ENCODE measurements at regions not wholly inside any gene's neighbourhood (a gene's known extent, or its start where the extent isn't known, plus 50 kb on each side); places are given as distances from the start of the nearest gene placed in this dataset.
A peak's percentile ranks its signal among the peaks of the same experiment; 100 is the strongest.
"Not testable (repeated sequence)": the region's sequence is repeated elsewhere in the genome, so short reads cannot be mapped to it uniquely, and the experiment has no call there.

DNA sequence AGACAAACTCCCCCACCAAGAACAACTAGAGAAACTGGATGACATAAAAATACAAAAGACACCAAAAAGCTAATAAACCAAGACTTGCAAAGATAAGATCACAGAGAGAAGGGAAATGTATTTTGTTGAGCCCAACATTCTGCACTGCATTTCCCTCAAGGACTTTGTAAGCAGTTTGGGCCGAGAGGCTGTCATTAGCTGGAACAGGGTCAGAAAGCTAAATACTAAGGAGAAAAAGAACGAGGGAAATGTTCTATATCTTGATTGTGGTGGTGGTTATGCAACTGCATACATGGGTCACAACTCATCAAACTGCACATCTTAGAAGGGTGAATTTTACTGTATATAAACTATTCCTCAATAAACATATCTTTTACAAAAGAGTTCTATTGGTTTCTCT is 315.0 kb downstream of the IPMK start:
- no peak for DNase-seq

GRCh38 chr10:57950442-57950974 is 317.2 kb downstream of the IPMK start:
- no peak for DNase-seq

DNA sequence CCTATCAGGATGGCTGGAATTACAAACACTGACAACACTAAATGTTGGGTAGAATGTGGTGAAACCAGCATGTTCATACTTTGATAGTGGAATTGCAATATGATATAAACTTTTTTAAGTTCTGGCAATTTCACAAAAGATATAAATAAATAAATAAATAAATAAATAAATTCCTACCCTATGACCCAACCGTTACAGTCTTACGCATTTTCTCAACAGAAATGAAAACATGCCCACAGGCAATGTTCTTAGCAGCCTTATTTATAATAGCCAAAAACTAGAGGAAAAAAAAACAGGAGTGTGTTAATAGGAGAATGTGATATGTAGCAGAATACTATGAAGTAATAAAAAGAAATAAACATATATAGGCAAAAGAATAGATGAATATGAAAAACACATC is 318.9 kb downstream of the IPMK start:
- no peak for DNase-seq

DNA sequence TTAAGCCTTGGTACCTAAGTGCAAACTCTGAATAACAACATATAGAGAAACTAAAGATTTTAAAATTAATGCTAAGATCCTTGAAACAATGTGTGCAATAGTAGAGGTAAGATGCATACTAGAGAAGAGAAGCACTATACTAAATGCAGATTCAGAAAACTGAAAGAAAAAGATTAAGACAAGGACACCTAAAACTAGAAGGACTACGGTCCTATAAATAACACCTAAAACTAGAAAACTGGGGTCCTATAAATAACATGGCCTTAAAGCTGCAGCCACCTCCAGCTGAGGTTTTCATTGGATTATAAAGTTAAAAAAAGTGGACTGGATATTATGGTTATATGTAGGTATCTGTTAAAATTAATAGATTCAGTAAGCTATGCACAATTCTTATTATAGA is 320.9 kb downstream of the IPMK start:
- DNase-seq: no peak

DNA sequence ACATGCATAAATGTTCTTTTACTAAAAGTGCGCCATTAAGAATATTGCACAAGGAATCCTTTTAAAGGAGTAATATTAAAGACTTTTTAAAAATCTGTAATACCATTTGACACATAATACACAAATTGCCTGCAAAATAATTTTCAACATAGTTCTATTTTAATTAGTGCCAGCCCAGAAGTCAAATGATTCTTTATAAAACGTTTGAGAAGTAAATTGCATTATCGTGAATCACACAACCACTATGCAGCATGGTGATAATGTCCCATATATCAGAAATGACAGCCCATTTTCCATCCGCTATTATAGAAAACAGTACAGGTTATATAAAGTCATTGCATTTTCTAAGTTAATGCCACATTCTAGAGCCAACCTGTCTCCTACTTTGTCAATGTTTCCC is 324.0 kb downstream of the IPMK start:
- DNase-seq: no peak

DNA sequence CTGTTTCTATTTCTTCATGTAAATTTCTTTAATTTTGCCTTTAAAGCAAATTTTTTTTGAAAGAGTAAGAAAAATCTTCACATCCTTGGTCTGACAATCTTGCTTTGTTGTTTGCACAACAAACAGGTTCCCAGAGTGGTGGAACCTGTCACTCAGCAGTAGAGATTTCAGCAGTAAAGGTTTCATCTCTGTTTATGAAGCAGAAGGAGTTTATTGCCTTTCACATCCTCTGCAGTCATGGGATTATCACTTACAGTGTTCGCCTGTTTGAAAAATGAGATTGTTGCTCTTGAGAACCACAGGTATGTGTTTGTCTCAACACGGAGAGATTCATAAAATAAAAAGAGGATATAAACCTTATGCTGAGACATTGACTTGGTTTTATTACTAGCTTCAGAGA is 342.6 kb downstream of the IPMK start:
- DNase-seq: no peak

GRCh38 chr10:57921140-57921539 is 346.6 kb downstream of the IPMK start:
- DNase-seq: no peak

DNA sequence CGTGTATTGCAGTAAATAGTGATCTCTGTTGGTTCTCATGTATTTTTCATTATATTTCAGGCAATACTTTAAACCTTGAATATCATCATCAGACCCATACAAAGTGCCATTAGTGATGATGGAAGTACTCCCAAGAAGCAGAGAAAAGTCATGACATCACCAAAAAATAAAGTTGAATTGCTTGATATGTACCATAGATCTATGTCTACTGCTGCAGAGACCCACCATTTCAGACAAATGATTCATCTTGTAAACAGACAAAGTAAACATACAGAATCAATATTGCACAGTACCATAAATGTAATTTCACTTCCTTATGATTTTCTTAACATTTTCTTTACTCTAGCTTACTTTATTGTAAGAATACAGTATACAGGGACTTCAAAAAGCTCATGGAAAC is 347.8 kb downstream of the IPMK start:
- no peak for DNase-seq

GRCh38 chr10:57917019-57917418 is 350.7 kb downstream of the IPMK start:
- no peak for DNase-seq

- DNase-seq: peak; percentile 20
These were observed 361.8 kb downstream of the IPMK start for GRCh38 chr10:57905861-57906260.

DNA sequence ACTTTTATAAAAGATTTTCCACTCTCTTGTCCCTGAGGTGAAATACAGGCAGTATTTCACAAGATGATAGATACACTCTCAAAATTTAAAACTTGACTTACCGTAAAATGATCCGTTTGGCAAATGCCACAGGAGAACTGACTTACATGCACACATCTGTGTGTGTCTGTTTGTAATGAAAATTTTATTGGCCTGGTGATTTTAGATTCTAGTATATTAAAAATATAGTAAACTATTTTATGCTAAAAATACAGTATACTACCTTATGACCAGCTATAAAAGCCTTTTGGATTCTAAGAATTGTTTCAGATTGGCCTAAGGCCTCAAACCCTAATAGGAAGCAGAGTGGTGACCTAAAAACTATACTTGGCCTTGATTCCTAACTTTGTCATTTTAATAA is 362.7 kb downstream of the IPMK start:
- DNase-seq: no peak

- no peak for DNase-seq
These were observed 369.5 kb downstream of the IPMK start for GRCh38 chr10:57898231-57898630.

- DNase-seq: no peak
These were observed 370.1 kb downstream of the IPMK start for GRCh38 chr10:57897611-57898010.

DNA sequence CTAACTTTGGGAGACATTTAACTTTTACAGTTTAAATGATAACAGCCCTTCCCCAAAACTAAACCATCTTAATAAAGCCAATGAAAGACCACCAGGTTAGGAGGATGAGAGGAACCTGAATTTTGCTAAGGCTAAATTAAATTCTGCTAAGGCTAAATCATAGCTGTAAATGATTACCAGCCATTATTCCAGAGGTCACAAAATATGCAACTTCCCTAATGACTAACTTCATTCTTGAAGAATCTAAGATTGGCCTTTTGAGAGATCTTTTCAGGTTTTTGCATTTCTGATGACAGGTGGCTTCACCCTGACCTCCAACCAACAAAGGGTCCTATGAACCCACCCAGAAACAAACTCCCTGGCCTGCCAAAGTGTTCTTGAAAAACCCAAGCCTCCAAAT is 373.3 kb downstream of the IPMK start:
- DNase-seq: no peak

DNA sequence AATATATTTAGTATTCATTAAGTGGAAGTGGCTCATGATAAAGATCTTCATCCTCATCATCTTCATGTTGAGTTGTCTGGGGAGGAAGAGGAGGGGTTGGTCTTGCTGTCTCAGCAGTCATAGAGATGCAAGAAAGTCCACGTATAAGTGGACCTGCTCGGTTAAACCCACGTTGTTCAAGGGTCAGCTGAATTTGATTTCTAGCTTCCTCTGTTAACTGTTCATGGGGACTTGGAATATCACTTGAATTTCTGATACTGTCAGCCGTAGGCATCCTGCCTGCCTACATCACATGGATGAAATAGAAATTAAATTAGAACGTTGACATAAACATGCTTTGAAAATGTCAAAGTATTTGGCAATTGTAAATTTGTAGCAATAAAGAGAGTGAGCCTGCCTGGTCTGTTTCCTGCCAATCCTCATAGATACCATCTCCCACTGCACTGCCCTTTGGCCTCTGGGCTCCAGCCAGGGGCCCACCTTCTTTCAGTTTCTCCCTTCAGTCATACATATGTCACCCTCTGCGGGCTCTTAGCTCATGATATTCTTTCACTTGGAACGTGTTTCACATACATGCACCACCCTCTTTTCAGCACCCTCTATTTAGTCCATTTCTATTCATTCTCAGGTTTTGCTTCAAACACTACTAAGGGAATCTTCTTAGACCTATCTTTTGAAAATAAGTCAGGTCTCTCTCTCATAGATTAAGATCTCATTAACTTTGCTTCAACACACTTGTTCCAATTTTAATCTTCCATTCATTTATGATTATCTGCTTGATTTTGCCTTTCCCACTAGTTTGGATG is 376.3 kb downstream of the IPMK start:
- no peak for DNase-seq

DNA sequence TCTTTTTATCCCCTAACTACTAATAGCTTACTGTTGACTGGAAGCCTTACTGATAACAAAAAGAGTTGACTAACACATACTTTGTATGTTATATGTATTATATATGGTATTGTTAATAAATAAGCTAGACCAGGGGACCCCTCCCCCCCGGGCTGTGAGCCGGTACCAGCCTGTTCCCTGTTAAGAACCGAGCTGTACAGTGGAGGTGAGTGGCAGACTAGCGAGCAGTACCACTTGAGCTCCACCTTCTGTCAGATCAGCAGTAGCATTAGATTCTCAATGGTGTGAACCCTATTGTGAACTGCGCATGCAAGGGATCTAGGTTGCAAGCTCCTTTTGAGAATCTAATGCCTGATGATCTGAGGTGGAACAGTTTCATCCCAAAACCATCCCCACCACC is 377.0 kb downstream of the IPMK start:
- no peak for DNase-seq

GRCh38 chr10:57885618-57885968 is 382.1 kb downstream of the IPMK start:
- DNase-seq: not testable (repeated sequence)

DNA sequence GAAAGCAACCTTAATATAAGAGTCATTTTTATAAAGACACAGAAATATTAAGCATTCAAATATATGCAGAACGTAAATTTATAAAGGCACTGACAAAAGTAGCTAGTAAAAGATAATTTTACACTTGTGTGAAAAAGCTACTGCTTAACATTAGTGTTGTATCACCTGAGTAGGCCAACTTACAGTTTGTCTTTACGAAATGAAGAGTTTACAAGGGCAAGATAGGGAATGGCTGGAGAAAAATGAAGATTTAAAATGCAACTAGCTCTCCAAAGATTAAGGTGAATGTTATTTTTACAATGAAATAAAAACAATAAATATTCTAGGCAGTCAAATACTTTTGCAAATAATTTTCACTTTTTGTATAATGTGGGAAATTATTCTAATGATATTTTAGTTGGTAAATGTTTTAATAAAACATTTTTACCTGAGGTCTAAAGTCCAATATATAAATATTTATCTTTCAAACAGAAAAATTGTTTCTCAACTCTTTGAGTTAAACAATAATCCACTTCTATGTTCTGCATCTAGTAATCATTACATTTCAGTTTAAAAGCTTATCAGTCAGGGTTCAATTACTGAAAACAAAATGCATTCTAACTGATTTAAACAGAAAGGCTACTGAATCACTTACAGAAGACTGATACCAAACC is 382.6 kb downstream of the IPMK start:
- no peak for DNase-seq

DNA sequence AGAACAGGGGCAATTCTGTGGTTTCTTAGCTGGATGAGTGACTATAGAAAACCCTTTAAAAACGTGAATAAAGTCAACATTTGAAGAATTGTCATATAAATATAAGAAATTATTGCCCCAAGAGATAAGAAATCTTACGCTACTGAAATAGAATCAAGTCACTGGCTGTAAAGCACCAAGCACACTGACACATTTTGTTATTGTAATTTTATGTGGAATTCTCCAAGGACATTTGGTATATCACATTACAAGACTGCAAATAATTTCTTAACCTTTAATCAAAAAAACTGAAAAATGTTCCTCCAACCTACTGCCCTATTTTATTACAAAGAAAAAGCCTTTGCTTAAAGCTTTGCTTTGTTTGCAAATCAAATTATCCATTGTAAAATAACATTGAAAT is 383.3 kb downstream of the IPMK start:
- DNase-seq: no peak

- DNase-seq: no peak
These were observed 387.1 kb downstream of the IPMK start for GRCh38 chr10:57880446-57881227.

DNA sequence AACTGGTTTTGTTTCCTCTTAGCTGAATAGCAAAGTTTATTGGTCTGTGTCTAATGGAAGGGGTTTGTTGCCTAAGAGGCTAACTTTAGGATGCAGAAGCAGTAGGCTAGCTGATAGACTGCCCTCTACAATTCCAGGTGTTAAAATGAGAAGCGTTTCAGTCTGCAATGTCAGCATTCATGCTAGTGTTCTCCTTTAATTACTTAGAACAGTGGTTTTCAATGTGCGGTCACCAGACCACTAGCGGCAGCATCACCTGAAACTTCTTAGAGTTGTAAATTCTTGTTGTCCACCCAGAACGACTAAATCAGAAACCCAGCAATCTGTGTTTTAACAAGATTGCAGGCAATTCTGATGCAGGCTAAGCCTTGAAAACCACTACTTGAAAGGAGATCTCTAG is 392.9 kb downstream of the IPMK start:
- DNase-seq: no peak

DNA sequence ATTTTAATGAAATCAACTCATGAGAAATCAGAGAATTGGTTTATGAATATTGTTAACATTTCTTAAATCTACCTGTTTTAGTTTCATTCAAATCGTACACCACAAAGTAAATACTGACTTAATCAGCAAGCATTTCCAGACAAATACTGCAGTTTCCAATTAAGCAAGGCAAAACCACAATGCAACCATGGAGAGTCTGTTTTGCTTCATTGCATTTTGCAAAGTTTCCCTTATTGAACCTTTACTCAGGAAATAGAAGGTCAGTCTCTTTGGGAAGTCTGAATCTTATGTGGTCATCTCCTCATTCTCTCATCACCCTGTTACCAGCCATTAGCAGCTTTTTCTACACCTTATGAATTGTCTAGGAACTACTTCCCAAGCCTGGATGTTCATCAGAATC is 400.5 kb downstream of the IPMK start:
- DNase-seq: no peak

DNA sequence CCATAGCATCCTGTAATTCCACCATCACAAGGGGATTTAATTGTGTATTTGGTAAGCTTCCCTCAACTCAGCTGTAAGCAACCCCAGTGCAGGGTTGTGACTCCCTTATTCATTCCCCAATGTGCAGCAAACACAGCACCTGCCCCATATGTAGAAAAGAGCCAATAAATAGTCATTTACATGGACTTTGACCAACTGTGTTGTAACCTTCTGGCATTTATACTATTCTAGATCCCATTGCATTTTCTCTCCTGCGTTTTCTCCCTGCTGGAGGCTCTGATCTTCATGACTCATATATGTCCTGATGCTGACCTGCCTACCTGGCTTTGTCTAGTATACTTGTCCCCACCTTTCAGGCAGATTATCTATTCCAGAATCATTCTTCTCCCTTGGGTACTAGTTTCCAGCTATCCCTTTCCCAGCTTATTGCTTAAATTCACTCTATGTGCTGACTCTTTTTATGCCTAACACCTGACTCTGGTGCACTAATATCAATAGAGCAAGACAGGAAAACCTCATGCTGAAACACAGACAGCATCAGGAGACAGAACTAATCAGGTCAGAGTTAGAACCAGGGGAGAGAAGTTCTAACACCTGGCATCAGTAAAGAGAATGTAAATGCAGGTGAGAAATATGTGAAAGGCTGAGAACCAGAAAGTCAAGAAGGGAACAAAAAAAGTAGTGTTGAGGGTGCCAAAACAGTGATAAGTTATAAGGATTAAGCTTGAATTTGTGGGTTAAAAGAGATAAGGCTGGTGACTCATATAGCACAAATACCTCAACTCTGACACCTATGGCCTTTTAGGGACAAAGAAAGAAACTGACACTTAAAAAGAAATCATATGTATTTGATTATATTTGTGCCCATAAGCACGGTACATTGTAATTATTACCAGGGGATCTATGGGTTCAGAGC is 402.7 kb downstream of the IPMK start:
- no peak for DNase-seq
